ENCODE measurements at regions not wholly inside any gene's neighbourhood (a gene's known extent, or its start where the extent isn't known, plus 50 kb on each side); places are given as distances from the start of the nearest gene placed in this dataset.

DNA sequence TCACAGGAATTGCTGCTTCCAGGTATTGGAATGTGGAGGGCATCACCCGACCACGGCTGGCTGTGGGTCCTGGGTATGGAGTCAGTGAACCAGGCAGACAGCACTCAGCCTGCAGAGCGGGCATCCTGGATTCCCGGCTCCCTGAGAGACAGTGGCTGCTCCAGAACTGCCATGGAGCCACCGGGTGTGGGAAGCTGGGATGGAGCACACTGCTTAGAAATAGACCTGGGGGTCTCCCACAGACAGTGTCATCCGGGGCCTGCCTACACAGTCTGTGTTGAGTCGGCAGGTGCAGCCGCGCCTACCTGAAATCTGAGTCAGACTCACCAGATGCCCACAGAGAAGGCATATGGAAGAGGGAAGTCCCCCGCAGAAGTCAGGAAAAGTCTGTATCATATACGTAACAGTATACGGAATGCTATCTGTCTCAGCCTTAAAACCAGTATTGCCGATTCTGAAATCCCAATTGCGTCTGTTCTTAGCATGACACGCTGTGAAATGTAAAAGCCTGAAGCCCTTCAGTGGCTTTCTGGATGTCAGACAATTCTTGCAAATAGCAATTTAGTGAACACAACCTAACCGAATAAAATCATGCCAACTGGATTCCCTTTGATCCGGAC lies 509.7 kb upstream of the MYT1L start:
- Mint-ChIP-seq H3K27ac (no peak overlapping the region), H3K4me3 (peak overlapping the region in 1 of 7 donors; percentile 3), H3K27me3 (peaks cover 0 to 1% of the 10 kb centered on the region in 2 donors), H3K36me3 (no peaks in the 10 kb centered on the region), H3K4me1 (no peaks in the 10 kb centered on the region), H3K9me3 (peaks cover 0 to 2% (median 0%) of the 10 kb centered on the region in 5 donors)
- no peak overlapping the region for H3K4me3 ChIP-seq (ENCODE audit: low read length)
- no peaks in the 10 kb centered on the region for H3K36me3 ChIP-seq (ENCODE audit: insufficient read depth, low read length)
- POLR2A ChIA-PET: no interaction called here
- H3K27me3 ChIP-seq (ENCODE audit: insufficient read depth, low read length, poor library complexity, severe bottlenecking): no peaks in the 10 kb centered on the region
- CTCF ChIA-PET: no interaction called here
- H3K4me1 ChIP-seq (ENCODE audit: insufficient read depth, low read length): no peaks in the 10 kb centered on the region
- no peaks in the 10 kb centered on the region for H3K9me3 ChIP-seq (ENCODE audit: low read length)
- DNase-seq: no peak
- no peak overlapping the region for H3K27ac ChIP-seq (ENCODE audit: low read depth, low read length)

GRCh38 chr2:2839782-2840531 lies 508.9 kb upstream of the MYT1L start:
- Mint-ChIP-seq H3K4me1 (no peaks in the 10 kb centered on the region), H3K4me3 (no peak overlapping the region), H3K36me3 (no peaks in the 10 kb centered on the region), H3K27ac (no peak overlapping the region), H3K27me3 (peaks cover 0 to 3% of the 10 kb centered on the region in 2 donors), H3K9me3 (peaks cover 0 to 2% (median 0%) of the 10 kb centered on the region in 5 donors)
- POLR2A ChIA-PET: no interaction called here
- no peak for DNase-seq
- Histone ChIP-seq H3K27me3 (ENCODE audit: insufficient read depth, low read length, poor library complexity, severe bottlenecking) (no peaks in the 10 kb centered on the region), H3K36me3 (ENCODE audit: insufficient read depth, low read length) (no peaks in the 10 kb centered on the region), H3K27ac (ENCODE audit: low read depth, low read length) (no peak overlapping the region), H3K4me1 (ENCODE audit: insufficient read depth, low read length) (no peaks in the 10 kb centered on the region), H3K9me3 (ENCODE audit: low read length) (no peaks in the 10 kb centered on the region), H3K4me3 (ENCODE audit: low read length) (no peak overlapping the region)
- CTCF ChIA-PET: no interaction called here

- Mint-ChIP-seq H3K9me3 (peaks cover 0 to 2% (median 0%) of the 10 kb centered on the region in 5 donors), H3K4me1 (no peaks in the 10 kb centered on the region)
- POLR2A ChIA-PET: no interaction called here
Observed at GRCh38 chr2:2839393-2839781, 508.3 kb upstream of the MYT1L start.

GRCh38 chr2:2838548-2838845 lies 507.4 kb upstream of the MYT1L start:
- no peak overlapping the region for H3K27ac Mint-ChIP-seq
- CTCF ChIA-PET: no interaction called here
- H3K4me3 ChIP-seq (ENCODE audit: low read length): no peak overlapping the region

More at GRCh38 chr2:2839393-2839781, 508.3 kb upstream of the MYT1L start:
- no peaks in the 10 kb centered on the region for H3K27me3 ChIP-seq (ENCODE audit: insufficient read depth, low read length, poor library complexity, severe bottlenecking)
- no peaks in the 10 kb centered on the region for H3K9me3 ChIP-seq (ENCODE audit: low read length)
- no peak overlapping the region for H3K4me3 Mint-ChIP-seq
- no peak overlapping the region for H3K27ac Mint-ChIP-seq
- no peaks in the 10 kb centered on the region for H3K36me3 ChIP-seq (ENCODE audit: insufficient read depth, low read length)
- CTCF ChIA-PET: no interaction called here
- H3K27ac ChIP-seq (ENCODE audit: low read depth, low read length): no peak overlapping the region
- peaks cover 0 to 3% of the 10 kb centered on the region in 2 donors for H3K27me3 Mint-ChIP-seq
- no peaks in the 10 kb centered on the region for H3K4me1 ChIP-seq (ENCODE audit: insufficient read depth, low read length)
- no peak overlapping the region for H3K4me3 ChIP-seq (ENCODE audit: low read length)
- H3K36me3 Mint-ChIP-seq: no peaks in the 10 kb centered on the region
- no peak for DNase-seq

GRCh38 chr2:2837746-2838547 lies 506.9 kb upstream of the MYT1L start:
- H3K4me1 Mint-ChIP-seq: no peaks in the 10 kb centered on the region
- Histone ChIP-seq H3K9me3 (ENCODE audit: low read length) (no peaks in the 10 kb centered on the region), H3K27me3 (ENCODE audit: insufficient read depth, low read length, poor library complexity, severe bottlenecking) (no peaks in the 10 kb centered on the region), H3K36me3 (ENCODE audit: insufficient read depth, low read length) (no peaks in the 10 kb centered on the region), H3K4me3 (ENCODE audit: low read length) (no peak overlapping the region), H3K4me1 (ENCODE audit: insufficient read depth, low read length) (no peaks in the 10 kb centered on the region), H3K27ac (ENCODE audit: low read depth, low read length) (no peak overlapping the region)
- ChIA-PET POLR2A (no interaction called here), CTCF (no interaction called here)
- no peak overlapping the region for H3K4me3 Mint-ChIP-seq
- peaks cover 0 to 2% (median 0%) of the 10 kb centered on the region in 5 donors for H3K9me3 Mint-ChIP-seq
- no peaks in the 10 kb centered on the region for H3K36me3 Mint-ChIP-seq
- H3K27me3 Mint-ChIP-seq: peaks cover 0 to 3% of the 10 kb centered on the region in 2 donors
- no peak for DNase-seq
- H3K27ac Mint-ChIP-seq: peak overlapping the region in 1 of 8 donors; percentile 29

More at GRCh38 chr2:2838548-2838845, 507.4 kb upstream of the MYT1L start:
- peaks cover 0 to 2% (median 0%) of the 10 kb centered on the region in 5 donors for H3K9me3 Mint-ChIP-seq
- peaks cover 0 to 3% of the 10 kb centered on the region in 2 donors for H3K27me3 Mint-ChIP-seq
- Histone ChIP-seq H3K27ac (ENCODE audit: low read depth, low read length) (no peak overlapping the region), H3K9me3 (ENCODE audit: low read length) (no peaks in the 10 kb centered on the region), H3K36me3 (ENCODE audit: insufficient read depth, low read length) (no peaks in the 10 kb centered on the region), H3K27me3 (ENCODE audit: insufficient read depth, low read length, poor library complexity, severe bottlenecking) (no peaks in the 10 kb centered on the region), H3K4me1 (ENCODE audit: insufficient read depth, low read length) (no peaks in the 10 kb centered on the region)
- no peaks in the 10 kb centered on the region for H3K36me3 Mint-ChIP-seq
- H3K4me1 Mint-ChIP-seq: no peaks in the 10 kb centered on the region
- POLR2A ChIA-PET: no interaction called here
- no peak for DNase-seq
- H3K4me3 Mint-ChIP-seq: no peak overlapping the region

DNA sequence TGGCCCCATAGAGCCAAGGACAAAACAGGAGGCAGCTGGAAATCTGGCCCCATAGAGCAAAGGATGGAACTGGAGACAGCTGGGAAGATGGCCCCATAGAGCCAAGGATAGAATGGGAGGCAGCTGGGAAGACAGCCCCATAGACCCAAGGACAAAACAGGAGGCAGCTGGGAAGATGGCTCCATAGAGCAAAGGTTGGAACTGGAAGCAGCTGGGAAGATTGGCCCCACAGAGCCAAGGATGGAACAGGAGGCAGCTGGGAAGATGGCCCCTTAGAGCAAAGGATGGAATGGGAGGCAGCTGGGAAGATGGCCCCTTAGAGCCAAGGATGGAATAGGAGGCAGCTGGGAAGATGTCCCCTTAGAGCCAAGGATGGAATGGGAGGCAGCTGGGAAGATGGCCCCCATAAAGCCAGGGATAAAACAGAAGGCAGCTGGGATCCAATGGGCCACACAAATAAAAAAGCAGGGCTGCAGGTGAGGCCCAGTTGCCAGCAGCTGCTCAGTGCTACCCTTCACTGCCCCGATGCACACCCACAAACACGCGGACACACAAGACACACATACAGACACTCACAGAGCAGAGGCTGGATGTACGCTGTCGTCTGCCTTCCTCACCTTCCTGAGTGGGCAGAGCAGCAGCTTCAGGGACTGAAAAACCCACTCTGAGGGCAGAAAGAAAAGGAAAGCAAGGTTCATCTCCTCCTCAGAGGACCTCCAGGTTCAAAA lies 505.4 kb upstream of the MYT1L start:
- peaks cover 0 to 2% (median 0%) of the 10 kb centered on the region in 5 donors for H3K9me3 Mint-ChIP-seq
- CTCF ChIA-PET: no interaction called here
- H3K4me3 Mint-ChIP-seq: no peak overlapping the region
- Histone ChIP-seq H3K36me3 (ENCODE audit: insufficient read depth, low read length) (no peaks in the 10 kb centered on the region), H3K27ac (ENCODE audit: low read depth, low read length) (no peak overlapping the region), H3K27me3 (ENCODE audit: insufficient read depth, low read length, poor library complexity, severe bottlenecking) (no peaks in the 10 kb centered on the region), H3K4me1 (ENCODE audit: insufficient read depth, low read length) (no peaks in the 10 kb centered on the region), H3K9me3 (ENCODE audit: low read length) (no peaks in the 10 kb centered on the region), H3K4me3 (ENCODE audit: low read length) (no peak overlapping the region)
- H3K27me3 Mint-ChIP-seq: peaks cover 0 to 3% of the 10 kb centered on the region in 2 donors
- no peaks in the 10 kb centered on the region for H3K4me1 Mint-ChIP-seq
- POLR2A ChIA-PET: no interaction called here
- H3K27ac Mint-ChIP-seq: peak overlapping the region in 1 of 8 donors; percentile 50
- no peaks in the 10 kb centered on the region for H3K36me3 Mint-ChIP-seq
- no peak for DNase-seq

- no peaks in the 10 kb centered on the region for H3K27me3 ChIP-seq (ENCODE audit: insufficient read depth, low read length, poor library complexity, severe bottlenecking)
- no peak overlapping the region for H3K4me3 ChIP-seq (ENCODE audit: low read length)
- Mint-ChIP-seq H3K9me3 (peaks cover 0 to 2% (median 0%) of the 10 kb centered on the region in 5 donors), H3K27ac (no peak overlapping the region), H3K36me3 (no peaks in the 10 kb centered on the region), H3K4me1 (no peaks in the 10 kb centered on the region), H3K4me3 (no peak overlapping the region), H3K27me3 (peaks cover 0 to 6% of the 10 kb centered on the region in 2 donors)
- no peaks in the 10 kb centered on the region for H3K36me3 ChIP-seq (ENCODE audit: insufficient read depth, low read length)
- no peak overlapping the region for H3K27ac ChIP-seq (ENCODE audit: low read depth, low read length)
- CTCF ChIA-PET: no interaction called here
- no peaks in the 10 kb centered on the region for H3K9me3 ChIP-seq (ENCODE audit: low read length)
- no peak for DNase-seq
- H3K4me1 ChIP-seq (ENCODE audit: insufficient read depth, low read length): no peaks in the 10 kb centered on the region
- POLR2A ChIA-PET: no interaction called here
Observed at GRCh38 chr2:2834516-2835254, 503.6 kb upstream of the MYT1L start.
